Chondrocyte (in vitro differentiated cells): ENCODE measurements at regions not wholly inside any gene's neighbourhood (a gene's known extent, or its start where the extent isn't known, plus 50 kb on each side); places are given as distances from the start of the nearest gene placed in this dataset.
"Not testable (repeated sequence)": the region's sequence is repeated elsewhere in the genome, so short reads cannot be mapped to it uniquely, and the experiment has no call there.

Experiments used
- DNase-seq: peaks from one replicate; pipeline ENCODE4 v3.0.0; 2021; ENCODE audit warnings: mixed read lengths, low spot score
- H3K27ac Mint-ChIP-seq: one replicate; pipeline ENCODE4 v1.8.0; 2021; ENCODE audit warnings: mild to moderate bottlenecking, moderate library complexity, mixed read lengths; ENCODE audit not compliant: unreplicated experiment
- H3K27me3 Mint-ChIP-seq: 2 replicates; pipeline ENCODE4 v1.8.0; 2021; ENCODE audit warnings: low read depth, mixed read lengths
- H3K36me3 Mint-ChIP-seq: 2 replicates; pipeline ENCODE4 v1.8.0; 2021; ENCODE audit warnings: low read depth, mixed read lengths
- H3K4me1 Mint-ChIP-seq: 2 replicates; pipeline ENCODE4 v1.8.0; 2021; ENCODE audit warnings: low read depth, mild to moderate bottlenecking, mixed read lengths
- H3K4me3 Mint-ChIP-seq: one replicate; pipeline ENCODE4 v1.8.0; 2021; ENCODE audit warnings: mild to moderate bottlenecking, moderate library complexity, mixed read lengths; ENCODE audit not compliant: unreplicated experiment
- H3K9me3 Mint-ChIP-seq: 2 replicates; pipeline ENCODE4 v1.8.0; 2021; ENCODE audit warnings: low read depth, mixed read lengths
- CTCF ChIP-seq: fragments of 200-600 bp; sonication (generic); IDR thresholded peaks from 2 replicates; pipeline ENCODE4 v1.5.0; 2021; ENCODE audit warnings: antibody characterized with exemption, mild to moderate bottlenecking, moderate library complexity

GRCh38 chr5:91291628-91292569 is 91.2 kb downstream of the ARRDC3 start:
- Mint-ChIP-seq H3K27ac (no peak overlapping the region), H3K9me3 (no peaks in the 10 kb centered on the region), H3K36me3 (no peaks in the 10 kb centered on the region), H3K27me3 (no peaks in the 10 kb centered on the region), H3K4me1 (peaks cover 15% of the 10 kb centered on the region), H3K4me3 (no peak overlapping the region)
- TF ChIP-seq CTCF, result no peak
- DNase-seq, result no peak

GRCh38 chr5:91288118-91288916 is 94.8 kb downstream of the ARRDC3 start:
- TF ChIP-seq CTCF, result no peak
- H3K9me3 Mint-ChIP-seq, result peaks cover 6% of the 10 kb centered on the region
- H3K4me1 Mint-ChIP-seq, result peaks cover 13% of the 10 kb centered on the region
- no peak overlapping the region for H3K4me3 Mint-ChIP-seq
- no peak overlapping the region for H3K27ac Mint-ChIP-seq
- H3K27me3 Mint-ChIP-seq, result no peaks in the 10 kb centered on the region
- DNase-seq, result no peak
- no peaks in the 10 kb centered on the region for H3K36me3 Mint-ChIP-seq

- not testable (repeated sequence) for DNase-seq, H3K27ac Mint-ChIP-seq, H3K4me3 Mint-ChIP-seq
Measured at GRCh38 chr5:91285062-91285461, 98.1 kb downstream of the ARRDC3 start.

GRCh38 chr5:91283899-91284298 is 99.2 kb downstream of the ARRDC3 start:
- H3K36me3 Mint-ChIP-seq, result no peaks in the 10 kb centered on the region
- DNase-seq, result no peak
- TF ChIP-seq CTCF, result no peak
- H3K4me3 Mint-ChIP-seq, result no peak overlapping the region
- peaks cover 30% of the 10 kb centered on the region for H3K4me1 Mint-ChIP-seq
- H3K27me3 Mint-ChIP-seq, result no peaks in the 10 kb centered on the region
- H3K27ac Mint-ChIP-seq, result no peak overlapping the region
- peaks cover 6% of the 10 kb centered on the region for H3K9me3 Mint-ChIP-seq

More at GRCh38 chr5:91285062-91285461, 98.1 kb downstream of the ARRDC3 start:
- not testable (repeated sequence) for H3K9me3 Mint-ChIP-seq, H3K27me3 Mint-ChIP-seq, H3K36me3 Mint-ChIP-seq
- peaks cover 20% of the 10 kb centered on the region for H3K4me1 Mint-ChIP-seq

GRCh38 chr5:91283326-91283725 is 99.8 kb downstream of the ARRDC3 start:
- no peak for TF ChIP-seq CTCF
- Mint-ChIP-seq H3K4me1 (peaks cover 29% of the 10 kb centered on the region), H3K36me3 (no peaks in the 10 kb centered on the region), H3K27me3 (no peaks in the 10 kb centered on the region), H3K4me3 (no peak overlapping the region), H3K27ac (no peak overlapping the region), H3K9me3 (peaks cover 6% of the 10 kb centered on the region)
- DNase-seq, result no peak
